ENCODE measurements at regions not wholly inside any gene's neighbourhood (a gene's known extent, or its start where the extent isn't known, plus 50 kb on each side); places are given as distances from the start of the nearest gene placed in this dataset.

DNA sequence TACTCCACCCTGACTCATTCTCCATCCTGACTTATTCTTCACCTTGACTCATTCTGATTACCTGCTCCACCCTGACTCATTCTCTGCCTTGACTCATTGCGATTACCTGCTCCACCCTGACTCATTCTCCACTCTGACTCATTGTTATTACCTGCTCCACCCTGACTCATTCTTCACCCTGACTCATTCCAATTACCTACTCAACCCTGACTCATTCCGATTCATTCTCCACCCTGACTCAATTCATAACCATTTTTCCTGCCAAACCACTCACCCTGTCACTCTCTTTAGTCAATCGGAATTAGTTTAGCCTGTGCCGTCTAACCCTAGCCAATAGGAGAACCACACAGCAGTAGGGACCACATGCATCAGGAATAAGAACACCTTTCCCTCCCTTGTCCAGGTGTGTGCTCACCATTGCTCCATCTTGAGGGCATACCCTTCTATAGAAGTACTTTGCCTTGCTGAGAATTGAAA, 1227.4 kb upstream of the PCDH20 start:
- TF ChIP-seq GATA2 (IDR thresholded peaks at IDR 0.05; ENCODE audit: low read depth, low read length): no peak
- TF ChIP-seq GATA3 (IDR thresholded peaks at IDR 0.05; ENCODE audit: low read depth, low read length): no peak
